ENCODE measurements at regions not wholly inside any gene's neighbourhood (a gene's known extent, or its start where the extent isn't known, plus 50 kb on each side); places are given as distances from the start of the nearest gene placed in this dataset.

- no peak for DNase-seq (ENCODE audit: low read depth)
Measured at GRCh38 chr10:91335147-91335546, 75.0 kb upstream of the HECTD2 start.

GRCh38 chr10:91339729-91340128, 70.4 kb upstream of the HECTD2 start:
- DNase-seq (ENCODE audit: low read depth) = no peak

GRCh38 chr10:91340613-91341362, 69.4 kb upstream of the HECTD2 start:
- DNase-seq (ENCODE audit: low read depth) = peak; percentile 93

- DNase-seq (ENCODE audit: low read depth) = no peak
Measured at GRCh38 chr10:91341686-91342085, 68.5 kb upstream of the HECTD2 start.

- no peak for DNase-seq (ENCODE audit: low read depth)
Measured at GRCh38 chr10:91343010-91343409, 67.1 kb upstream of the HECTD2 start.

- no peak for DNase-seq (ENCODE audit: low read depth)
Measured at GRCh38 chr10:91344117-91344856, 65.9 kb upstream of the HECTD2 start.

- no peak for DNase-seq (ENCODE audit: low read depth)
Measured at GRCh38 chr10:91345716-91346115, 64.4 kb upstream of the HECTD2 start.

- no peak for DNase-seq (ENCODE audit: low read depth)
Measured at GRCh38 chr10:91347529-91347928, 62.6 kb upstream of the HECTD2 start.

GRCh38 chr10:91349381-91349780, 60.8 kb upstream of the HECTD2 start:
- DNase-seq (ENCODE audit: low read depth) = peak; percentile 76

- no peak for DNase-seq (ENCODE audit: low read depth)
Measured at GRCh38 chr10:91350651-91351081, 59.5 kb upstream of the HECTD2 start.

- no peak for DNase-seq (ENCODE audit: low read depth)
Measured at GRCh38 chr10:91352760-91353159, 57.4 kb upstream of the HECTD2 start.

- no peak for DNase-seq (ENCODE audit: low read depth)
Measured at GRCh38 chr10:91354166-91355075, 55.7 kb upstream of the HECTD2 start.

GRCh38 chr10:91355998-91356397, 54.1 kb upstream of the HECTD2 start:
- no peak for DNase-seq (ENCODE audit: low read depth)

- DNase-seq (ENCODE audit: low read depth) = no peak
Measured at GRCh38 chr10:91357497-91357896, 52.6 kb upstream of the HECTD2 start.

Data from HS-5 (cell line).